B cell (primary cell): ENCODE measurements at regions not wholly inside any gene's neighbourhood (a gene's known extent, or its start where the extent isn't known, plus 50 kb on each side); places are given as distances from the start of the nearest gene placed in this dataset.

Source experiments
- ATAC-seq: fragments of 200-7000 bp; cut with Tn5 transposase; one replicate; pipeline ENCODE4 v1.10.0; 2021; ENCODE audit warnings: low read depth, mild to moderate bottlenecking, moderate number of reproducible peaks, moderate library complexity
- CTCF ChIA-PET: fragments of 350-600 bp; sonication (Branson Sonifier 250); formaldehyde crosslinking; loops from one replicate; lab custom pipeline; 2021; ENCODE audit warnings: antibody characterized with exemption, inconsistent platforms; lab: Charles Lee
- POLR2A ChIA-PET: fragments of 350-600 bp; sonication (Branson Sonifier 250); formaldehyde crosslinking; loops from one replicate; lab custom pipeline; 2021; ENCODE audit warnings: antibody characterized with exemption; lab: Charles Lee
- DNase-seq: peaks from one replicate; pipeline ENCODE4 v3.0.0; 2013
- H2AFZ ChIP-seq: 2 replicates; pipeline ENCODE4 v1.6.1; 2012; ENCODE audit warnings: mild to moderate bottlenecking, low read depth, low read length; ENCODE audit not compliant: insufficient read depth, poor library complexity, severe bottlenecking
- H3K27ac ChIP-seq, 2 donors: 1 replicate in 1 of 2; 2 replicates in 1 of 2; pipeline ENCODE4 v1.5.1; 2012 to 2013; ENCODE audit warnings: low read length in 2 of 2, mild to moderate bottlenecking in 2 of 2, moderate library complexity in 1 of 2
- H3K27me3 ChIP-seq, 4 experiments: fragments of 200-600 bp in 1 of 4; sonication (generic) in 1 of 4; replicated peaks in 1 of 4; 1 replicate in 2 of 4; 2 replicates in 2 of 4; pipeline versions ENCODE4 v1.6.1 to v1.7.0; 2013 to 2016; ENCODE audit warnings: low read length in 3 of 4, mild to moderate bottlenecking in 2 of 4, mixed read lengths in 1 of 4, moderate library complexity in 1 of 4; ENCODE audit not compliant: insufficient read depth in 4 of 4, control insufficient read depth in 3 of 4; ENCODE audit errors: control extremely low read depth in 1 of 4
- H3K36me3 ChIP-seq, 2 experiments: replicated peaks in 1 of 2; 1 replicate in 1 of 2; 2 replicates in 1 of 2; pipeline versions ENCODE4 v1.6.1 to v1.7.1; 2013; ENCODE audit warnings: low read length in 1 of 2; ENCODE audit not compliant: insufficient read depth in 2 of 2, control insufficient read depth in 1 of 2; ENCODE audit errors: control extremely low read depth in 1 of 2, extremely low read depth in 1 of 2
- H3K4me1 ChIP-seq, 2 donors: fragments of 200-600 bp in 1 of 2; sonication (generic) in 1 of 2; 1 replicate in 1 of 2; 2 replicates in 1 of 2; pipeline versions ENCODE4 v1.5.1 to v1.6.1; 2013 to 2017; ENCODE audit warnings: low read length in 2 of 2; ENCODE audit not compliant: control insufficient read depth in 2 of 2, insufficient read depth in 2 of 2
- H3K4me2 ChIP-seq: replicated peaks from 2 replicates; pipeline ENCODE3; 2012; ENCODE audit warnings: mild to moderate bottlenecking, low read depth, low read length; ENCODE audit not compliant: poor library complexity, severe bottlenecking
- H3K4me3 ChIP-seq, 5 experiments: fragments of 200-600 bp in 1 of 5; sonication (generic) in 1 of 5; 1 replicate in 3 of 5; 2 replicates in 2 of 5; pipeline versions ENCODE4 v1.5.1 to v1.7.0; 2011 to 2016; ENCODE audit warnings: low read length in 4 of 5, mild to moderate bottlenecking in 4 of 5, low read depth in 2 of 5, control low read depth in 1 of 5, moderate library complexity in 1 of 5; ENCODE audit not compliant: insufficient read depth in 1 of 5; ENCODE audit errors: control extremely low read depth in 1 of 5, extremely low read depth in 1 of 5
- H3K79me2 ChIP-seq: fragments of 200-600 bp; sonication (generic); one replicate; pipeline ENCODE4 v1.6.0; 2016; ENCODE audit warnings: low read length; ENCODE audit not compliant: control insufficient read depth, insufficient read depth
- H3K9ac ChIP-seq: fragments of 200-600 bp; sonication (generic); 2 replicates; pipeline ENCODE4 v1.6.1; 2017; ENCODE audit warnings: mild to moderate bottlenecking, low read length, moderate library complexity
- H3K9me3 ChIP-seq, 3 donors: one replicate each; pipeline versions ENCODE4 v1.6.1 to v1.7.1; 2013; ENCODE audit warnings: low read length in 2 of 3; ENCODE audit not compliant: control insufficient read depth in 2 of 3, insufficient read depth in 1 of 3; ENCODE audit errors: control extremely low read depth in 1 of 3
- H4K20me1 ChIP-seq: 2 replicates; pipeline ENCODE4 v1.6.0; 2012; ENCODE audit warnings: mild to moderate bottlenecking, low read length; ENCODE audit not compliant: insufficient read depth, control insufficient read depth, poor library complexity, severe bottlenecking
- H3K27ac Mint-ChIP-seq: one replicate; pipeline ENCODE4 v1.8.0; 2021; ENCODE audit warnings: mixed read lengths
- H3K27me3 Mint-ChIP-seq: one replicate; pipeline ENCODE4 v1.8.0; 2021; ENCODE audit warnings: mixed read lengths
- H3K4me1 Mint-ChIP-seq: one replicate; pipeline ENCODE4 v1.8.0; 2021; ENCODE audit warnings: mixed read lengths
- H3K4me3 Mint-ChIP-seq: one replicate; pipeline ENCODE4 v1.8.0; 2021; ENCODE audit warnings: mixed read lengths
- H3K9me3 Mint-ChIP-seq: one replicate; pipeline ENCODE4 v1.8.0; 2022; ENCODE audit warnings: mixed read lengths; ENCODE audit not compliant: insufficient read depth
- CTCF ChIP-seq: fragments of 200-600 bp; IDR thresholded peaks from one replicate; pipeline ENCODE4 v1.8.0; 2022; ENCODE audit warnings: antibody characterized with exemption, mild to moderate bottlenecking
- EZH2 ChIP-seq: IDR thresholded peaks from 2 replicates; pipeline ENCODE4 v1.6.1; 2012; ENCODE audit warnings: borderline replicate concordance, low read depth, mild to moderate bottlenecking, moderate library complexity, low read length; ENCODE audit not compliant: insufficient read depth, poor library complexity, severe bottlenecking
- WGBS: methylation state at CpG from one replicate; pipeline ENCODE4 v1.1.5; 2013; ENCODE audit warnings: missing lambda C conversion rate; ENCODE audit not compliant: insufficient coverage; 5-methylcytosine and 5-hydroxymethylcytosine counted together
- intact Hi-C: fragments of 100-400 bp; cut with micrococcal nuclease; formaldehyde crosslinking; loops from one replicate; pipeline ENCODE4 v1.10.0; 2022

- Histone ChIP-seq H3K36me3 (no peaks in the 10 kb centered on the region), H3K4me3 (no peak overlapping the region), H3K27me3 (no peaks in the 10 kb centered on the region), H4K20me1 (no peaks in the 10 kb centered on the region), H2AFZ (no peak overlapping the region), H3K79me2 (no peaks in the 10 kb centered on the region), H3K4me1 (no peaks in the 10 kb centered on the region), H3K9me3 (no peaks in the 10 kb centered on the region), H3K27ac (no peak overlapping the region), H3K9ac (no peak overlapping the region), H3K4me2 (no peak overlapping the region)
- WGBS: no CpG with 5 or more reads among the region's 2 CpGs
- Mint-ChIP-seq H3K9me3 (no peaks in the 10 kb centered on the region), H3K4me3 (no peak overlapping the region), H3K27ac (no peak overlapping the region), H3K27me3 (no peaks in the 10 kb centered on the region), H3K4me1 (no peaks in the 10 kb centered on the region)
- TF ChIP-seq EZH2 (no peak), CTCF (no peak)
- ChIA-PET POLR2A (no interaction called here), CTCF (no interaction called here)
- DNase-seq (no peak), ATAC-seq (no peak)
- intact Hi-C loops: no loop called here
These were observed 133.0 kb upstream of the HTR2C start for GRCh38 chrX:114450911-114451310.

- Histone ChIP-seq H3K4me2 (no peak overlapping the region), H3K36me3 (no peaks in the 10 kb centered on the region)
- CTCF ChIA-PET: no interaction called here
These were observed 132.5 kb upstream of the HTR2C start for GRCh38 chrX:114451397-114451796.

More at GRCh38 chrX:114451397-114451796, 132.5 kb upstream of the HTR2C start:
- Histone ChIP-seq H3K4me3 (no peak overlapping the region), H4K20me1 (no peaks in the 10 kb centered on the region), H3K27ac (no peak overlapping the region), H3K9me3 (no peaks in the 10 kb centered on the region), H3K4me1 (no peaks in the 10 kb centered on the region), H3K27me3 (no peaks in the 10 kb centered on the region), H3K9ac (no peak overlapping the region), H2AFZ (no peak overlapping the region), H3K79me2 (no peaks in the 10 kb centered on the region)
- ATAC-seq: no peak
- no CpG with 5 or more reads among the region's 1 CpG for WGBS
- Mint-ChIP-seq H3K9me3 (no peaks in the 10 kb centered on the region), H3K27ac (no peak overlapping the region), H3K4me1 (no peaks in the 10 kb centered on the region), H3K4me3 (no peak overlapping the region), H3K27me3 (no peaks in the 10 kb centered on the region)
- intact Hi-C loops: no loop called here
- TF ChIP-seq EZH2: no peak
- no peak for DNase-seq
- POLR2A ChIA-PET: no interaction called here
